ENCODE measurements at regions not wholly inside any gene's neighbourhood (a gene's known extent, or its start where the extent isn't known, plus 50 kb on each side); places are given as distances from the start of the nearest gene placed in this dataset.
"Not testable (repeated sequence)": the region's sequence is repeated elsewhere in the genome, so short reads cannot be mapped to it uniquely, and the experiment has no call there.

- no peaks in the 10 kb centered on the region for H4K20me1 ChIP-seq (ENCODE audit: insufficient read depth, low read length)
- H3K4me1 ChIP-seq (ENCODE audit: insufficient read depth, low read length), result no peaks in the 10 kb centered on the region
- no peak for TF ChIP-seq EZH2 (IDR thresholded peaks at IDR 0.05; ENCODE audit: borderline replicate concordance, low read depth, low read length, severe bottlenecking)
- TF ChIP-seq, protein P1, sequence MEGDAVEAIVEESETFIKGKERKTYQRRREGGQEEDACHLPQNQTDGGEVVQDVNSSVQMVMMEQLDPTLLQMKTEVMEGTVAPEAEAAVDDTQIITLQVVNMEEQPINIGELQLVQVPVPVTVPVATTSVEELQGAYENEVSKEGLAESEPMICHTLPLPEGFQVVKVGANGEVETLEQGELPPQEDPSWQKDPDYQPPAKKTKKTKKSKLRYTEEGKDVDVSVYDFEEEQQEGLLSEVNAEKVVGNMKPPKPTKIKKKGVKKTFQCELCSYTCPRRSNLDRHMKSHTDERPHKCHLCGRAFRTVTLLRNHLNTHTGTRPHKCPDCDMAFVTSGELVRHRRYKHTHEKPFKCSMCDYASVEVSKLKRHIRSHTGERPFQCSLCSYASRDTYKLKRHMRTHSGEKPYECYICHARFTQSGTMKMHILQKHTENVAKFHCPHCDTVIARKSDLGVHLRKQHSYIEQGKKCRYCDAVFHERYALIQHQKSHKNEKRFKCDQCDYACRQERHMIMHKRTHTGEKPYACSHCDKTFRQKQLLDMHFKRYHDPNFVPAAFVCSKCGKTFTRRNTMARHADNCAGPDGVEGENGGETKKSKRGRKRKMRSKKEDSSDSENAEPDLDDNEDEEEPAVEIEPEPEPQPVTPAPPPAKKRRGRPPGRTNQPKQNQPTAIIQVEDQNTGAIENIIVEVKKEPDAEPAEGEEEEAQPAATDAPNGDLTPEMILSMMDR (IDR thresholded peaks at IDR 0.05; ENCODE audit: borderline replicate concordance, extremely low read depth, low read length, poor library complexity, severe bottlenecking), result no peak
- H3K36me3 ChIP-seq (ENCODE audit: insufficient read depth, low read length), result no peaks in the 10 kb centered on the region
- H3K4me2 ChIP-seq (ENCODE audit: insufficient read depth, low read length), result no peak overlapping the region
- no peak overlapping the region for H2AFZ ChIP-seq (ENCODE audit: low read depth, low read length)
- no peaks in the 10 kb centered on the region for H3K9me3 ChIP-seq (ENCODE audit: insufficient read depth, low read length, severe bottlenecking)
- no peak overlapping the region for H3K27ac ChIP-seq (ENCODE audit: low read length)
- H3K9ac ChIP-seq (ENCODE audit: low read depth, low read length), result no peak overlapping the region
- no peaks in the 10 kb centered on the region for H3K79me2 ChIP-seq (ENCODE audit: insufficient read depth, low read length)
- H3K4me3 ChIP-seq (ENCODE audit: low read depth in 1 of 2, low read length in 2 of 2), result no peak overlapping the region
- no peaks in the 10 kb centered on the region for H3K27me3 ChIP-seq (ENCODE audit: insufficient read depth, low read length, poor library complexity)
- DNase-seq, result no peak
- no peak for ATAC-seq (ENCODE audit: insufficient read depth, low read depth)
These were observed 1758.1 kb upstream of the SEL1L start for GRCh38 chr14:83291714-83292113.

DNA sequence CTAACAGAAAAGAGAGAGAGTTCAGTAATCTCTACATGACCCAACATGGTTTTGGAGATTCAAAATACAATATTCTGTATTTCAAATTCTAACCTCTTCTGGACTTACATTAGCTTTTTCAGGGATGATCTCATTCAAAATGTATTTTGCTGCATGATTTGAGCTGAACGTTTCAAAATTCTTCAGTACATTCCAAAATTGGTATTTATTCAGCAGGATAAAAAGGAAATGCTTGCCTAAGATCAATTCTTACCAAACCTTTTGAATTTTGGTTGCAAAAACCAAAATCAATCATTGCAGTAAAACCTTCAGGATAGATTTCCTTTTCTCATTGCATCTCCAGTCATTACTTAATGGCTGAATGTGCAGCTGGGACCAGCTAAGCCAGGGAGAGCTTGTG is 1761.3 kb upstream of the SEL1L start:
- Histone ChIP-seq H3K4me3 (ENCODE audit: low read depth in 1 of 2, low read length in 2 of 2) (no peak overlapping the region), H3K9ac (ENCODE audit: low read depth, low read length) (no peak overlapping the region), H4K20me1 (ENCODE audit: insufficient read depth, low read length) (no peaks in the 10 kb centered on the region), H2AFZ (ENCODE audit: low read depth, low read length) (no peak overlapping the region), H3K36me3 (ENCODE audit: insufficient read depth, low read length) (no peaks in the 10 kb centered on the region), H3K4me1 (ENCODE audit: insufficient read depth, low read length) (no peaks in the 10 kb centered on the region), H3K27ac (ENCODE audit: low read length) (no peak overlapping the region), H3K27me3 (ENCODE audit: insufficient read depth, low read length, poor library complexity) (no peaks in the 10 kb centered on the region), H3K9me3 (ENCODE audit: insufficient read depth, low read length, severe bottlenecking) (no peaks in the 10 kb centered on the region), H3K4me2 (ENCODE audit: insufficient read depth, low read length) (no peak overlapping the region), H3K79me2 (ENCODE audit: insufficient read depth, low read length) (no peaks in the 10 kb centered on the region)
- DNase-seq, result no peak
- TF ChIP-seq, protein P1 (IDR thresholded peaks at IDR 0.05; ENCODE audit: borderline replicate concordance, extremely low read depth, low read length, poor library complexity, severe bottlenecking), result no peak
- no peak for TF ChIP-seq EZH2 (IDR thresholded peaks at IDR 0.05; ENCODE audit: borderline replicate concordance, low read depth, low read length, severe bottlenecking)
- no peak for ATAC-seq (ENCODE audit: insufficient read depth, low read depth)

- Histone ChIP-seq H2AFZ (ENCODE audit: low read depth, low read length) (no peak overlapping the region), H3K79me2 (ENCODE audit: insufficient read depth, low read length) (no peaks in the 10 kb centered on the region), H3K27ac (ENCODE audit: low read length) (no peak overlapping the region), H3K27me3 (ENCODE audit: insufficient read depth, low read length, poor library complexity) (no peaks in the 10 kb centered on the region), H3K9ac (ENCODE audit: low read depth, low read length) (no peak overlapping the region), H3K36me3 (ENCODE audit: insufficient read depth, low read length) (no peaks in the 10 kb centered on the region), H3K4me3 (ENCODE audit: low read depth in 1 of 2, low read length in 2 of 2) (no peak overlapping the region), H4K20me1 (ENCODE audit: insufficient read depth, low read length) (no peaks in the 10 kb centered on the region), H3K4me1 (ENCODE audit: insufficient read depth, low read length) (no peaks in the 10 kb centered on the region), H3K9me3 (ENCODE audit: insufficient read depth, low read length, severe bottlenecking) (no peaks in the 10 kb centered on the region), H3K4me2 (ENCODE audit: insufficient read depth, low read length) (no peak overlapping the region)
- ATAC-seq (ENCODE audit: insufficient read depth, low read depth) (no peak), DNase-seq (no peak)
- no peak for TF ChIP-seq EZH2 (IDR thresholded peaks at IDR 0.05; ENCODE audit: borderline replicate concordance, low read depth, low read length, severe bottlenecking)
- TF ChIP-seq, protein P1 (IDR thresholded peaks at IDR 0.05; ENCODE audit: borderline replicate concordance, extremely low read depth, low read length, poor library complexity, severe bottlenecking), result no peak
These were observed 1763.7 kb upstream of the SEL1L start for GRCh38 chr14:83297361-83297760.

- not testable (repeated sequence) for H3K27ac ChIP-seq (ENCODE audit: low read length); H3K9ac ChIP-seq (ENCODE audit: low read depth, low read length); DNase-seq; ATAC-seq (ENCODE audit: insufficient read depth, low read depth); H3K9me3 ChIP-seq (ENCODE audit: insufficient read depth, low read length, severe bottlenecking); H2AFZ ChIP-seq (ENCODE audit: low read depth, low read length); H3K27me3 ChIP-seq (ENCODE audit: insufficient read depth, low read length, poor library complexity); H3K4me2 ChIP-seq (ENCODE audit: insufficient read depth, low read length); H3K4me1 ChIP-seq (ENCODE audit: insufficient read depth, low read length); H3K36me3 ChIP-seq (ENCODE audit: insufficient read depth, low read length); H3K4me3 ChIP-seq (ENCODE audit: low read depth in 1 of 2, low read length in 2 of 2); H3K79me2 ChIP-seq (ENCODE audit: insufficient read depth, low read length); H4K20me1 ChIP-seq (ENCODE audit: insufficient read depth, low read length)
These were observed 1764.4 kb upstream of the SEL1L start for GRCh38 chr14:83298016-83298415.

Data from DND-41 (cell line).